OCI-LY1 (cell line): ENCODE measurements at regions not wholly inside any gene's neighbourhood (a gene's known extent, or its start where the extent isn't known, plus 50 kb on each side); places are given as distances from the start of the nearest gene placed in this dataset.

Experiments used
- EZH2 ChIP-seq: fragments of 200-600 bp; sonication (generic), shearing (Covaris generic); IDR thresholded peaks from 2 replicates; pipeline ENCODE4 v1.8.0; 2017; ENCODE audit warnings: borderline replicate concordance, mixed run types, mild to moderate bottlenecking, antibody characterized with exemption, low read length, moderate library complexity, mixed read lengths
- TF ChIP-seq, protein P1 (sequence below): fragments of 200-600 bp; sonication (generic), shearing (Covaris generic); IDR thresholded peaks from 2 replicates; pipeline ENCODE4 v1.5.1; 2017; ENCODE audit warnings: mild to moderate bottlenecking, antibody characterized with exemption, low read length, moderate library complexity, mixed read lengths

DNA sequence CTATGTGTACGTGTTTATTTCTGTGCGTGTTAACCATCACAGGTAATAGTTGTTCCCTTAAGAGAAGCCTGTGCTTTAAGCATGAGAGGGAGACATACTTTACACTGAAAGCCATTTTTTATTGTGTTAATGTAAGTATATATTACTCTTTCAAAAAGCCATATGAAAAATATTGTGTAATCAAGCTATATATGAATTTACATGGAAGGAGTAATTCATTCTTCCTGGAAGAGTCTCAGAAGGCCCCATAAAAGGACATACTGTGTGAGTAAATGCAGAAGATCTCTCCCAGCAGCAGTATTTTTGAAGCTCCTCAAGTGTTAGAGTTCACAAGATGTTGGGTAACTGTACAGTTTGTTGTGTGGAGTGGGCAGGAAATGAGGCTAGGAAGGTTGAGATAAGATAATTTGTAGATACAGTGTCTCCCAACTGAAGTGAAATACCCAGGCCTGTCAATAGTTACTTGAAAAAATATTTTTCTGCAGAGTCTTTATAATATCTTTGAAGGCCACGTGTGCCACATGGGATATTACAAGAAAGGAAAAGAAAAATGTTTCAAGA, 138.3 kb downstream of the PTGER3 start:
- no peak for TF ChIP-seq EZH2
- TF ChIP-seq, protein P1, sequence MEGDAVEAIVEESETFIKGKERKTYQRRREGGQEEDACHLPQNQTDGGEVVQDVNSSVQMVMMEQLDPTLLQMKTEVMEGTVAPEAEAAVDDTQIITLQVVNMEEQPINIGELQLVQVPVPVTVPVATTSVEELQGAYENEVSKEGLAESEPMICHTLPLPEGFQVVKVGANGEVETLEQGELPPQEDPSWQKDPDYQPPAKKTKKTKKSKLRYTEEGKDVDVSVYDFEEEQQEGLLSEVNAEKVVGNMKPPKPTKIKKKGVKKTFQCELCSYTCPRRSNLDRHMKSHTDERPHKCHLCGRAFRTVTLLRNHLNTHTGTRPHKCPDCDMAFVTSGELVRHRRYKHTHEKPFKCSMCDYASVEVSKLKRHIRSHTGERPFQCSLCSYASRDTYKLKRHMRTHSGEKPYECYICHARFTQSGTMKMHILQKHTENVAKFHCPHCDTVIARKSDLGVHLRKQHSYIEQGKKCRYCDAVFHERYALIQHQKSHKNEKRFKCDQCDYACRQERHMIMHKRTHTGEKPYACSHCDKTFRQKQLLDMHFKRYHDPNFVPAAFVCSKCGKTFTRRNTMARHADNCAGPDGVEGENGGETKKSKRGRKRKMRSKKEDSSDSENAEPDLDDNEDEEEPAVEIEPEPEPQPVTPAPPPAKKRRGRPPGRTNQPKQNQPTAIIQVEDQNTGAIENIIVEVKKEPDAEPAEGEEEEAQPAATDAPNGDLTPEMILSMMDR: no peak
